K562 (cell line): ENCODE measurements at regions not wholly inside any gene's neighbourhood (a gene's known extent, or its start where the extent isn't known, plus 50 kb on each side); places are given as distances from the start of the nearest gene placed in this dataset.

Source experiments
- ATAC-seq: fragments of 200-7000 bp; cut with Tn5 transposase; 3 replicates; pipeline ENCODE4 v1.9.1; 2020; ENCODE audit warnings: moderate library complexity
- BruUV-seq: library from RNA; stranded (reverse); fragments of 400-500 nt; replicated peaks from 2 replicates; lab custom pipeline; 2021; lab: Mats Ljungman, UMichigan
- CTCF ChIA-PET: fragments of 300-600 bp; formaldehyde crosslinking; extraction: SDS; loops from one replicate; lab custom pipeline; 2021; ENCODE audit warnings: low intra/inter-chr PET ratio; lab: Yijun Ruan, JAX
- POLR2A ChIA-PET: fragments of 300-600, 350-650 bp; sonication (Branson Sonifier 250); formaldehyde crosslinking; extraction: SDS; loops from one replicate; lab custom pipeline; 2021; ENCODE audit warnings: antibody characterized with exemption, inconsistent platforms; lab: Yijun Ruan, JAX
- DNase-seq, 4 experiments: peaks; one replicate each; pipeline versions ENCODE4 v3.0.0 to v3.0.0-alpha.2; 2011 to 2018; ENCODE audit warnings: low spot score in 3 of 4, mixed read lengths in 3 of 4; ENCODE audit errors: extremely low read depth in 1 of 4
- FAIRE-seq: peaks from 2 replicates; lab custom pipeline; 2011; peaks lifted over from hg19 to GRCh38; lab: Jason Lieb, UNC
- H2AFZ ChIP-seq: 2 replicates; pipeline ENCODE4 v1.6.0; 2011; ENCODE audit warnings: low read depth, low read length, control low read depth, inconsistent platforms
- H3K27ac ChIP-seq: fragments of 200-600 bp; 3 replicates; pipeline ENCODE4 v1.8.0; 2011; ENCODE audit warnings: low read depth, mild to moderate bottlenecking, control low read depth, inconsistent platforms, low read length, moderate library complexity, mixed read lengths; ENCODE audit errors: extremely low read depth
- H3K27me3 ChIP-seq, 2 experiments: fragments of 300-600 bp in 1 of 2; 2 replicates in 1 of 2; 3 replicates in 1 of 2; pipeline versions ENCODE4 v1.6.0 to v1.8.0; 2011; ENCODE audit warnings: inconsistent platforms in 2 of 2, low read length in 2 of 2, mild to moderate bottlenecking in 1 of 2, mixed read lengths in 1 of 2, moderate library complexity in 1 of 2; ENCODE audit not compliant: control insufficient read depth in 2 of 2, insufficient read depth in 2 of 2
- H3K36me3 ChIP-seq: fragments of 300-600 bp; 3 replicates; pipeline ENCODE4 v1.8.0; 2011; ENCODE audit warnings: mild to moderate bottlenecking, low read length, inconsistent platforms; ENCODE audit not compliant: control insufficient read depth, insufficient read depth
- H3K4me1 ChIP-seq, 2 experiments: fragments of 200-600 bp in 1 of 2; replicated peaks in 1 of 2; 2 replicates in 1 of 2; 3 replicates in 1 of 2; pipeline versions ENCODE4 v1.5.1 to v1.8.0; 2011; ENCODE audit warnings: inconsistent platforms in 2 of 2, low read length in 2 of 2, mild to moderate bottlenecking in 1 of 2, mixed read lengths in 1 of 2, moderate library complexity in 1 of 2; ENCODE audit not compliant: control insufficient read depth in 2 of 2, insufficient read depth in 2 of 2
- H3K4me2 ChIP-seq: 2 replicates; pipeline ENCODE4 v1.6.1; 2011; ENCODE audit warnings: low read length, control low read depth, inconsistent platforms, mixed read lengths; ENCODE audit not compliant: insufficient read depth
- H3K4me3 ChIP-seq: fragments of 200-600 bp; sonication (generic), shearing (Covaris generic); 2 replicates; pipeline ENCODE4 v1.5.1; 2016; ENCODE audit warnings: control low read depth, inconsistent platforms
- H3K79me2 ChIP-seq: fragments of 200-600 bp; 3 replicates; pipeline ENCODE4 v1.8.0; 2011; ENCODE audit warnings: low read length, inconsistent platforms; ENCODE audit not compliant: control insufficient read depth, insufficient read depth
- H3K9ac ChIP-seq, 2 experiments: 2 replicates each; pipeline versions ENCODE4 v1.6.0 to v1.6.1; 2011; ENCODE audit warnings: low read depth in 2 of 2, low read length in 2 of 2, control low read depth in 1 of 2, inconsistent platforms in 1 of 2, mild to moderate bottlenecking in 1 of 2, mixed read lengths in 1 of 2; ENCODE audit not compliant: insufficient read depth in 1 of 2
- H3K9me1 ChIP-seq: one replicate; pipeline ENCODE4 v1.6.0; 2011; ENCODE audit warnings: inconsistent platforms, mild to moderate bottlenecking, low read length, moderate library complexity; ENCODE audit not compliant: control insufficient read depth, insufficient read depth
- H3K9me3 ChIP-seq: replicated peaks from 2 replicates; pipeline ENCODE4 v1.5.1; 2011; ENCODE audit warnings: low read depth, low read length, inconsistent platforms; ENCODE audit not compliant: control insufficient read depth, insufficient read depth
- H4K20me1 ChIP-seq: replicated peaks from 2 replicates; pipeline ENCODE4 v1.6.1; 2011; ENCODE audit warnings: low read length, inconsistent platforms, mixed read lengths; ENCODE audit not compliant: control insufficient read depth, insufficient read depth
- ETV1 ChIP-seq: fragments of 450-650 bp; conservative IDR thresholded peaks from 2 replicates; pipeline ENCODE4 v1.6.1; 2016; ENCODE audit warnings: missing genetic modification characterization, control low read depth, low read depth, missing compliant biosample characterization
- MGA ChIP-seq: fragments of 450-650 bp; IDR thresholded peaks from 2 replicates; pipeline ENCODE4 v1.6.1; 2016; ENCODE audit warnings: mild to moderate bottlenecking, moderate library complexity
- NFE2L1 ChIP-seq: fragments of 450-650 bp; IDR thresholded peaks from 2 replicates; pipeline ENCODE4 v1.6.1; 2016; ENCODE audit warnings: missing genetic modification characterization, low read depth, mild to moderate bottlenecking, missing compliant biosample characterization, moderate library complexity, borderline replicate concordance
- WGBS: fragments of 100-300 bp; shearing (Covaris generic); methylation state at CpG from one replicate; pipeline ENCODE4 v1.1.6; 2016; ENCODE audit warnings: low coverage, mixed read lengths; ENCODE audit not compliant: insufficient coverage; ENCODE audit errors: missing lambda C conversion rate; 5-methylcytosine and 5-hydroxymethylcytosine counted together
- in situ Hi-C: fragments of 300-500 bp; cut with MboI; formaldehyde crosslinking; loops from 4 replicates; pipeline ENCODE4 v1.15.0; 2018; ENCODE audit warnings: inconsistent platforms, mixed read lengths
- intact Hi-C: fragments of 100-400 bp; cut with micrococcal nuclease; formaldehyde crosslinking; loops from 2 replicates; pipeline ENCODE4 v1.14.2; 2022

- Histone ChIP-seq H3K36me3 (no peaks in the 10 kb centered on the region), H3K9me3 (no peaks in the 10 kb centered on the region), H3K4me3 (no peak overlapping the region), H2AFZ (peak overlapping the region; percentile 19), H3K9ac (peak overlapping the region in 1 of 2 experiments; percentile 16; a peak in 1 of 4 replicates), H3K27me3 (no peaks in the 10 kb centered on the region), H3K4me1 (peaks cover 7 to 16% of the 10 kb centered on the region in 2 experiments; a peak in 4 of 5 replicates), H3K27ac (no peak overlapping the region), H3K9me1 (no peaks in the 10 kb centered on the region), H3K79me2 (no peaks in the 10 kb centered on the region), H3K4me2 (no peak overlapping the region; the same call in 1 of the 2 replicates), H4K20me1 (no peaks in the 10 kb centered on the region)
- in situ Hi-C loops: loop anchor here (10.0 kb wide), 1 partner anchor 218 kb away; no protein-coding TSS in a partner anchor
- CTCF ChIA-PET: interaction anchor here (0.7 kb wide), 1 partner anchor 96 kb away, joined by 3 read pairs; no protein-coding TSS in a partner anchor
- WGBS: 25% methylated on average over 6 of the region's 7 CpGs
- BruUV-seq: no TSS peak
- DNase-seq: peak in 2 of 4 experiments; percentile 43 to 44
- ATAC-seq: peak; percentile 80
- POLR2A ChIA-PET: interaction anchor here (1.4 kb wide), 1 partner anchor 12 kb away, joined by 3 read pairs; no protein-coding TSS in a partner anchor
- peak; percentile 60 for FAIRE-seq
- intact Hi-C loops: loop anchor here (5.0 kb wide), 1 partner anchor 215 kb away; no protein-coding TSS in a partner anchor
- TF ChIP-seq ETV1 (peak; percentile 22; the same call in 1 of the 2 replicates), NFE2L1 (tag) (no peak), MGA (peak; percentile 42; the same call in 1 of the 2 replicates)
Measured at GRCh38 chr3:72092778-72093177, 307.8 kb upstream of the PROK2 start.
